Nephron (organoid): ENCODE measurements at regions not wholly inside any gene's neighbourhood (a gene's known extent, or its start where the extent isn't known, plus 50 kb on each side); places are given as distances from the start of the nearest gene placed in this dataset.

Experiments
- H3K27ac Mint-ChIP-seq, 3 experiments: 2 replicates each; pipeline ENCODE4 v1.8.0; 2020; ENCODE audit warnings: mixed read lengths in 3 of 3, mild to moderate bottlenecking in 2 of 3, moderate library complexity in 1 of 3
- H3K27me3 Mint-ChIP-seq: 2 replicates; pipeline ENCODE4 v1.8.0; 2021; ENCODE audit warnings: low read depth, mild to moderate bottlenecking, moderate library complexity, mixed read lengths
- H3K36me3 Mint-ChIP-seq: 2 replicates; pipeline ENCODE4 v1.8.0; 2020; ENCODE audit warnings: low read depth, mixed read lengths
- H3K4me1 Mint-ChIP-seq: 2 replicates; pipeline ENCODE4 v1.8.0; 2020; ENCODE audit warnings: mixed read lengths
- H3K4me3 Mint-ChIP-seq, 3 experiments: 2 replicates each; pipeline ENCODE4 v1.8.0; 2020; ENCODE audit warnings: mild to moderate bottlenecking in 3 of 3, mixed read lengths in 3 of 3, moderate library complexity in 2 of 3
- H3K9me3 Mint-ChIP-seq: 2 replicates; pipeline ENCODE4 v1.8.0; 2020; ENCODE audit warnings: mixed read lengths
- CTCF ChIP-seq, 3 experiments: fragments of 200-600 bp; sonication (generic); IDR thresholded peaks; one replicate each; pipeline ENCODE4 v1.5.0; 2021; ENCODE audit warnings: antibody characterized with exemption in 3 of 3; ENCODE audit not compliant: unreplicated experiment in 3 of 3

- H3K27ac Mint-ChIP-seq, result no peak overlapping the region
Measured at GRCh38 chr6:126133984-126134383, 147.6 kb downstream of the TRMT11 start.

GRCh38 chr6:126134491-126134890 is 148.2 kb downstream of the TRMT11 start:
- H3K27ac Mint-ChIP-seq, result no peak overlapping the region
- TF ChIP-seq CTCF (IDR thresholded peaks at IDR 0.05; ENCODE audit: unreplicated experiment in 3 of 3), result no peak
- H3K9me3 Mint-ChIP-seq, result peaks cover 30% of the 10 kb centered on the region
- no peaks in the 10 kb centered on the region for H3K4me1 Mint-ChIP-seq
- no peak overlapping the region for H3K4me3 Mint-ChIP-seq
- H3K27me3 Mint-ChIP-seq, result no peaks in the 10 kb centered on the region
- H3K36me3 Mint-ChIP-seq, result peaks cover 51% of the 10 kb centered on the region

More at GRCh38 chr6:126133984-126134383, 147.6 kb downstream of the TRMT11 start:
- peaks cover 30% of the 10 kb centered on the region for H3K9me3 Mint-ChIP-seq
- no peaks in the 10 kb centered on the region for H3K27me3 Mint-ChIP-seq
- H3K4me3 Mint-ChIP-seq, result no peak overlapping the region
- H3K4me1 Mint-ChIP-seq, result no peaks in the 10 kb centered on the region
- peaks cover 51% of the 10 kb centered on the region for H3K36me3 Mint-ChIP-seq
- no peak for TF ChIP-seq CTCF (IDR thresholded peaks at IDR 0.05; ENCODE audit: unreplicated experiment in 3 of 3)

DNA sequence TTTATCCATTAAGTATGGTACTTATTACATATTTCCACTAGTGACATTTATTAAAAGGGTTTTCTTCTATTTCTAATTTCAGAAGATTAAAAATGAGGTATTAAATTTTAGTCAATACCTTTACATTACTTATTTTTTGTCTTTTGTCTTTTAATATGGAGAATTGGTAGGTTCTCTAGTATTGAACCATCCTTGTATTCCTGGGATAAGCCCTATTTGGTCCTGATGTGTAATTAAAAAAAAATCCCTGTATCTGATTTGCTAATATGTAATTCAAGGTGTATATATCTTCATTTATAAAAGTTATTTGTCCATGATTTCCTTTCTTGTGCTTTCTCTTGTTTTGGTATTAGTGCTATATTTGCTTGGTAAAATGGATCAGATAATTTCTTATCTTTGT is 153.7 kb downstream of the TRMT11 start:
- Mint-ChIP-seq H3K4me1 (peaks cover 2% of the 10 kb centered on the region), H3K9me3 (peaks cover 26% of the 10 kb centered on the region), H3K4me3 (no peak overlapping the region), H3K36me3 (peaks cover 29% of the 10 kb centered on the region), H3K27me3 (no peaks in the 10 kb centered on the region), H3K27ac (no peak overlapping the region)
- no peak for TF ChIP-seq CTCF (IDR thresholded peaks at IDR 0.05; ENCODE audit: unreplicated experiment in 3 of 3)

- Mint-ChIP-seq H3K27me3 (no peaks in the 10 kb centered on the region), H3K4me3 (no peak overlapping the region), H3K27ac (peak overlapping the region in 1 of 3 experiments; percentile 71), H3K9me3 (peaks cover 9% of the 10 kb centered on the region), H3K4me1 (peaks cover 19% of the 10 kb centered on the region), H3K36me3 (peaks cover 3% of the 10 kb centered on the region)
- TF ChIP-seq CTCF (IDR thresholded peaks at IDR 0.05; ENCODE audit: unreplicated experiment in 3 of 3), result no peak
Measured at GRCh38 chr6:126143761-126144251, 157.5 kb downstream of the TRMT11 start.

GRCh38 chr6:126145351-126145750 is 159.0 kb downstream of the TRMT11 start:
- peaks cover 5% of the 10 kb centered on the region for H3K9me3 Mint-ChIP-seq
- H3K27ac Mint-ChIP-seq, result peak overlapping the region; percentile 11 to 71 (median 15)
- peak overlapping the region in 1 of 3 experiments; percentile 6 for H3K4me3 Mint-ChIP-seq
- TF ChIP-seq CTCF (IDR thresholded peaks at IDR 0.05; ENCODE audit: unreplicated experiment in 3 of 3), result no peak
- peaks cover 3% of the 10 kb centered on the region for H3K36me3 Mint-ChIP-seq
- H3K27me3 Mint-ChIP-seq, result no peaks in the 10 kb centered on the region
- H3K4me1 Mint-ChIP-seq, result peaks cover 19% of the 10 kb centered on the region

DNA sequence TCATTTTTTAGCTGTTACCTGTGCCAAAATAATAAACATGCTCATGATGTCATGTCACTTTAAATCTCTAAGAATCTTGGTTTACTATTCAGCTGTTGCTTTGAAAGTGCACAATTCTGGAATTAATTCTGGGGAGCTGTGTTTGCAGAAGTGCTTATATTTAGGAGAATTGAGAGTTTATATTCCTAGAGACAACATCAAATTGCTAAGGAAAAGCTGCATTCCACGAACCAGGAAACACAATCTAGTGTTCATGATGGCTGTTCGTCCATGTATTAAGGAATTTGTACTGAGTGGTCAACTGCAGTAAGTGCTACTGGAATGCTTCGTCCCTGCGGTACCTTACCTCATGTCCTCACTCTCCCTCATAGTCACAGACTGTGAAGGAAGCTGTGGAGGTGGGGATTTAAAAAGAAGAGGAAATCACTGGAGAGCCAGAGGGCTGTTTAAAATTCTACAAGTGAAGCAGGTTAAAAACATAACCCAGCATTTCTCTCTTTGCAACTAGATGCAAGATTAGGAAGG is 161.0 kb downstream of the TRMT11 start:
- peaks cover 19% of the 10 kb centered on the region for H3K4me1 Mint-ChIP-seq
- H3K36me3 Mint-ChIP-seq, result no peaks in the 10 kb centered on the region
- TF ChIP-seq CTCF (IDR thresholded peaks at IDR 0.05; ENCODE audit: unreplicated experiment in 3 of 3), result no peak
- peak overlapping the region; percentile 50 to 88 (median 84) for H3K27ac Mint-ChIP-seq
- no peaks in the 10 kb centered on the region for H3K9me3 Mint-ChIP-seq
- no peaks in the 10 kb centered on the region for H3K27me3 Mint-ChIP-seq
- H3K4me3 Mint-ChIP-seq, result no peak overlapping the region
